K562 (cell line): ENCODE measurements at regions not wholly inside any gene's neighbourhood (a gene's known extent, or its start where the extent isn't known, plus 50 kb on each side); places are given as distances from the start of the nearest gene placed in this dataset.

Source experiments
- ATAC-seq: fragments of 200-7000 bp; cut with Tn5 transposase; 3 replicates; pipeline ENCODE4 v1.9.1; 2020; ENCODE audit warnings: moderate library complexity
- BruUV-seq: library from RNA; stranded (reverse); fragments of 400-500 nt; replicated peaks from 2 replicates; lab custom pipeline; 2021; lab: Mats Ljungman, UMichigan
- CTCF ChIA-PET: fragments of 300-600 bp; formaldehyde crosslinking; extraction: SDS; loops from one replicate; lab custom pipeline; 2021; ENCODE audit warnings: low intra/inter-chr PET ratio; lab: Yijun Ruan, JAX
- POLR2A ChIA-PET: fragments of 300-600, 350-650 bp; sonication (Branson Sonifier 250); formaldehyde crosslinking; extraction: SDS; loops from one replicate; lab custom pipeline; 2021; ENCODE audit warnings: antibody characterized with exemption, inconsistent platforms; lab: Yijun Ruan, JAX
- DNase-seq, 4 experiments: peaks; one replicate each; pipeline versions ENCODE4 v3.0.0 to v3.0.0-alpha.2; 2011 to 2018; ENCODE audit warnings: low spot score in 3 of 4, mixed read lengths in 3 of 4; ENCODE audit errors: extremely low read depth in 1 of 4
- FAIRE-seq: peaks from 2 replicates; lab custom pipeline; 2011; peaks lifted over from hg19 to GRCh38; lab: Jason Lieb, UNC
- H2AFZ ChIP-seq: 2 replicates; pipeline ENCODE4 v1.6.0; 2011; ENCODE audit warnings: low read depth, low read length, control low read depth, inconsistent platforms
- H3K27ac ChIP-seq: fragments of 200-600 bp; 3 replicates; pipeline ENCODE4 v1.8.0; 2011; ENCODE audit warnings: low read depth, mild to moderate bottlenecking, control low read depth, inconsistent platforms, low read length, moderate library complexity, mixed read lengths; ENCODE audit errors: extremely low read depth
- H3K27me3 ChIP-seq, 2 experiments: fragments of 300-600 bp in 1 of 2; 2 replicates in 1 of 2; 3 replicates in 1 of 2; pipeline versions ENCODE4 v1.6.0 to v1.8.0; 2011; ENCODE audit warnings: inconsistent platforms in 2 of 2, low read length in 2 of 2, mild to moderate bottlenecking in 1 of 2, mixed read lengths in 1 of 2, moderate library complexity in 1 of 2; ENCODE audit not compliant: control insufficient read depth in 2 of 2, insufficient read depth in 2 of 2
- H3K36me3 ChIP-seq: fragments of 300-600 bp; 3 replicates; pipeline ENCODE4 v1.8.0; 2011; ENCODE audit warnings: mild to moderate bottlenecking, low read length, inconsistent platforms; ENCODE audit not compliant: control insufficient read depth, insufficient read depth
- H3K4me1 ChIP-seq, 2 experiments: fragments of 200-600 bp in 1 of 2; replicated peaks in 1 of 2; 2 replicates in 1 of 2; 3 replicates in 1 of 2; pipeline versions ENCODE4 v1.5.1 to v1.8.0; 2011; ENCODE audit warnings: inconsistent platforms in 2 of 2, low read length in 2 of 2, mild to moderate bottlenecking in 1 of 2, mixed read lengths in 1 of 2, moderate library complexity in 1 of 2; ENCODE audit not compliant: control insufficient read depth in 2 of 2, insufficient read depth in 2 of 2
- H3K4me2 ChIP-seq: 2 replicates; pipeline ENCODE4 v1.6.1; 2011; ENCODE audit warnings: low read length, control low read depth, inconsistent platforms, mixed read lengths; ENCODE audit not compliant: insufficient read depth
- H3K4me3 ChIP-seq: fragments of 200-600 bp; sonication (generic), shearing (Covaris generic); 2 replicates; pipeline ENCODE4 v1.5.1; 2016; ENCODE audit warnings: control low read depth, inconsistent platforms
- H3K79me2 ChIP-seq: fragments of 200-600 bp; 3 replicates; pipeline ENCODE4 v1.8.0; 2011; ENCODE audit warnings: low read length, inconsistent platforms; ENCODE audit not compliant: control insufficient read depth, insufficient read depth
- H3K9ac ChIP-seq, 2 experiments: 2 replicates each; pipeline versions ENCODE4 v1.6.0 to v1.6.1; 2011; ENCODE audit warnings: low read depth in 2 of 2, low read length in 2 of 2, control low read depth in 1 of 2, inconsistent platforms in 1 of 2, mild to moderate bottlenecking in 1 of 2, mixed read lengths in 1 of 2; ENCODE audit not compliant: insufficient read depth in 1 of 2
- H3K9me1 ChIP-seq: one replicate; pipeline ENCODE4 v1.6.0; 2011; ENCODE audit warnings: inconsistent platforms, mild to moderate bottlenecking, low read length, moderate library complexity; ENCODE audit not compliant: control insufficient read depth, insufficient read depth
- H3K9me3 ChIP-seq: replicated peaks from 2 replicates; pipeline ENCODE4 v1.5.1; 2011; ENCODE audit warnings: low read depth, low read length, inconsistent platforms; ENCODE audit not compliant: control insufficient read depth, insufficient read depth
- H4K20me1 ChIP-seq: replicated peaks from 2 replicates; pipeline ENCODE4 v1.6.1; 2011; ENCODE audit warnings: low read length, inconsistent platforms, mixed read lengths; ENCODE audit not compliant: control insufficient read depth, insufficient read depth
- ELF2 ChIP-seq: fragments of 250-450 bp; sonication (Bioruptor Pico); IDR thresholded peaks from 2 replicates; pipeline ENCODE4 v1.5.0; 2021; ENCODE audit warnings: mild to moderate bottlenecking
- EZH2 ChIP-seq: IDR thresholded peaks from 2 replicates; pipeline ENCODE4 v1.6.1; 2012; ENCODE audit warnings: low read depth, mild to moderate bottlenecking, inconsistent platforms, low read length, borderline replicate concordance
- MTA1 ChIP-seq: fragments of 450-650 bp; IDR thresholded peaks from 2 replicates; pipeline ENCODE4 v1.6.1; 2017; ENCODE audit warnings: borderline replicate concordance
- RBM22 ChIP-seq: fragments of 200-400 bp; formaldehyde crosslinking; IDR thresholded peaks from 2 replicates; pipeline ENCODE4 v1.6.1; 2018; ENCODE audit warnings: low read length, low read depth; ENCODE audit not compliant: poor library complexity, severe bottlenecking
- U2AF1 ChIP-seq: fragments of 200-400 bp; formaldehyde crosslinking; optimal IDR thresholded peaks from 2 replicates; pipeline ENCODE3; 2017; ENCODE audit warnings: mild to moderate bottlenecking, low read depth, low read length, moderate library complexity
- WGBS: fragments of 100-300 bp; shearing (Covaris generic); methylation state at CpG from one replicate; pipeline ENCODE4 v1.1.6; 2016; ENCODE audit warnings: low coverage, mixed read lengths; ENCODE audit not compliant: insufficient coverage; ENCODE audit errors: missing lambda C conversion rate; 5-methylcytosine and 5-hydroxymethylcytosine counted together
- in situ Hi-C: fragments of 300-500 bp; cut with MboI; formaldehyde crosslinking; loops from 4 replicates; pipeline ENCODE4 v1.15.0; 2018; ENCODE audit warnings: inconsistent platforms, mixed read lengths
- intact Hi-C: fragments of 100-400 bp; cut with micrococcal nuclease; formaldehyde crosslinking; loops from 2 replicates; pipeline ENCODE4 v1.14.2; 2022
- TF ChIP-seq, protein P1 (sequence below), 2 experiments: fragments of 200-800 bp in 1 of 2; sonication (Bioruptor generic) in 1 of 2; sonication (generic) in 1 of 2; formaldehyde crosslinking in 1 of 2; IDR thresholded peaks in 1 of 2; conservative IDR thresholded peaks in 1 of 2; 2 replicates each; pipeline versions ENCODE4 v1.5.0 to v1.6.1; 2016 to 2020; ENCODE audit warnings: missing compliant biosample characterization in 1 of 2, missing genetic modification characterization in 1 of 2, missing genetic modification reagents in 1 of 2

GRCh38 chr10:35995485-35995884, 353.4 kb upstream of the FZD8 start:
- intact Hi-C loops: no loop called here
- Histone ChIP-seq H4K20me1 (no peaks in the 10 kb centered on the region), H3K4me1 (no peaks in the 10 kb centered on the region), H3K9me1 (no peaks in the 10 kb centered on the region), H3K9ac (no peak overlapping the region), H3K79me2 (no peaks in the 10 kb centered on the region), H3K36me3 (no peaks in the 10 kb centered on the region), H2AFZ (no peak overlapping the region), H3K4me2 (no peak overlapping the region), H3K27ac (no peak overlapping the region), H3K9me3 (no peaks in the 10 kb centered on the region), H3K4me3 (no peak overlapping the region), H3K27me3 (no peaks in the 10 kb centered on the region)
- 0% methylated on average over 4 of the region's 4 CpGs for WGBS
- CTCF ChIA-PET: no interaction called here
- POLR2A ChIA-PET: no interaction called here
- no peak for DNase-seq
- ATAC-seq: no peak
- BruUV-seq: no TSS peak
- in situ Hi-C loops: no loop called here
- no peak for TF ChIP-seq RBM22
- TF ChIP-seq, protein P1, sequence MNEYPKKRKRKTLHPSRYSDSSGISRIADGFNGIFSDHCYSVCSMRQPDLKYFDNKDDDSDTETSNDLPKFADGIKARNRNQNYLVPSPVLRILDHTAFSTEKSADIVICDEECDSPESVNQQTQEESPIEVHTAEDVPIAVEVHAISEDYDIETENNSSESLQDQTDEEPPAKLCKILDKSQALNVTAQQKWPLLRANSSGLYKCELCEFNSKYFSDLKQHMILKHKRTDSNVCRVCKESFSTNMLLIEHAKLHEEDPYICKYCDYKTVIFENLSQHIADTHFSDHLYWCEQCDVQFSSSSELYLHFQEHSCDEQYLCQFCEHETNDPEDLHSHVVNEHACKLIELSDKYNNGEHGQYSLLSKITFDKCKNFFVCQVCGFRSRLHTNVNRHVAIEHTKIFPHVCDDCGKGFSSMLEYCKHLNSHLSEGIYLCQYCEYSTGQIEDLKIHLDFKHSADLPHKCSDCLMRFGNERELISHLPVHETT (CRISPR knock-in tag; conservative IDR thresholded peaks at IDR 0.05 in 1 of 2, IDR thresholded peaks at IDR 0.05 in 1 of 2): no peak
- TF ChIP-seq ELF2 (CRISPR knock-in tag): no peak
- no peak for TF ChIP-seq U2AF1
- no peak for TF ChIP-seq MTA1
- no peak for TF ChIP-seq EZH2
- TF ChIP-seq, all 486 proteins: peak for 0
- FAIRE-seq: no peak
